Activated naive CD4-positive, alpha-beta T cell treated with anti-CD3 and anti-CD28 coated beads, Interleukin-2, amount 10 ng/mL, durations not matched to agents 7 days and 5 days (primary cell): ENCODE measurements at regions not wholly inside any gene's neighbourhood (a gene's known extent, or its start where the extent isn't known, plus 50 kb on each side); places are given as distances from the start of the nearest gene placed in this dataset.
"Not testable (repeated sequence)": the region's sequence is repeated elsewhere in the genome, so short reads cannot be mapped to it uniquely, and the experiment has no call there.

ENCODE experiments used
- CTCF ChIA-PET: fragments of 350-600 bp; sonication (Branson Sonifier 250); formaldehyde crosslinking; loops from one replicate; lab custom pipeline; 2021; ENCODE audit warnings: antibody characterized with exemption; lab: Charles Lee
- DNase-seq: peaks from one replicate; pipeline ENCODE4 v3.0.0-alpha.2; 2020
- H3K27ac Mint-ChIP-seq: one replicate; pipeline ENCODE4 v1.8.0; 2021; ENCODE audit warnings: mild to moderate bottlenecking, moderate library complexity, mixed read lengths
- H3K27me3 Mint-ChIP-seq: one replicate; pipeline ENCODE4 v1.8.0; 2021; ENCODE audit warnings: mild to moderate bottlenecking, mixed read lengths
- H3K36me3 Mint-ChIP-seq: one replicate; pipeline ENCODE4 v1.8.0; 2021; ENCODE audit warnings: mixed read lengths
- H3K4me1 Mint-ChIP-seq: one replicate; pipeline ENCODE4 v1.8.0; 2021; ENCODE audit warnings: mixed read lengths
- H3K4me3 Mint-ChIP-seq: one replicate; pipeline ENCODE4 v1.8.0; 2021; ENCODE audit warnings: mild to moderate bottlenecking, moderate library complexity, mixed read lengths
- H3K9me3 Mint-ChIP-seq: one replicate; pipeline ENCODE4 v1.8.0; 2021; ENCODE audit warnings: mixed read lengths

GRCh38 chr22:22982616-22983015 is 87.7 kb upstream of the GNAZ start:
- DNase-seq: no peak
- no peak overlapping the region for H3K27ac Mint-ChIP-seq
- H3K4me3 Mint-ChIP-seq: no peak overlapping the region
- peaks cover 10% of the 10 kb centered on the region for H3K9me3 Mint-ChIP-seq
- H3K27me3 Mint-ChIP-seq: peaks cover 6% of the 10 kb centered on the region
- no peaks in the 10 kb centered on the region for H3K4me1 Mint-ChIP-seq
- CTCF ChIA-PET: no interaction called here
- no peaks in the 10 kb centered on the region for H3K36me3 Mint-ChIP-seq

- CTCF ChIA-PET: no interaction called here
- Mint-ChIP-seq H3K36me3 (no peaks in the 10 kb centered on the region), H3K9me3 (peaks cover 10% of the 10 kb centered on the region), H3K27me3 (peaks cover 6% of the 10 kb centered on the region), H3K27ac (no peak overlapping the region), H3K4me1 (no peaks in the 10 kb centered on the region), H3K4me3 (no peak overlapping the region)
- DNase-seq: no peak
Measured at GRCh38 chr22:22983123-22983522, 87.2 kb upstream of the GNAZ start.

- H3K4me3 Mint-ChIP-seq: no peak overlapping the region
- DNase-seq: no peak
- CTCF ChIA-PET: no interaction called here
- peaks cover 10% of the 10 kb centered on the region for H3K9me3 Mint-ChIP-seq
- H3K36me3 Mint-ChIP-seq: no peaks in the 10 kb centered on the region
- H3K4me1 Mint-ChIP-seq: no peaks in the 10 kb centered on the region
- no peak overlapping the region for H3K27ac Mint-ChIP-seq
- H3K27me3 Mint-ChIP-seq: peaks cover 6% of the 10 kb centered on the region
Measured at GRCh38 chr22:22983816-22984215, 86.5 kb upstream of the GNAZ start.

GRCh38 chr22:22984967-22985366 is 85.4 kb upstream of the GNAZ start:
- no peak overlapping the region for H3K27ac Mint-ChIP-seq
- H3K4me3 Mint-ChIP-seq: no peak overlapping the region
- no peak for DNase-seq
- H3K4me1 Mint-ChIP-seq: no peaks in the 10 kb centered on the region
- no peaks in the 10 kb centered on the region for H3K36me3 Mint-ChIP-seq
- H3K9me3 Mint-ChIP-seq: peaks cover 9% of the 10 kb centered on the region
- CTCF ChIA-PET: no interaction called here
- peaks cover 10% of the 10 kb centered on the region for H3K27me3 Mint-ChIP-seq

GRCh38 chr22:22986008-22986407 is 84.3 kb upstream of the GNAZ start:
- Mint-ChIP-seq H3K9me3 (peaks cover 3% of the 10 kb centered on the region), H3K27me3 (peaks cover 17% of the 10 kb centered on the region), H3K27ac (no peak overlapping the region), H3K4me3 (no peak overlapping the region), H3K4me1 (no peaks in the 10 kb centered on the region), H3K36me3 (no peaks in the 10 kb centered on the region)
- CTCF ChIA-PET: no interaction called here
- no peak for DNase-seq

- Mint-ChIP-seq H3K4me3 (no peak overlapping the region), H3K4me1 (no peaks in the 10 kb centered on the region), H3K9me3 (peaks cover 1% of the 10 kb centered on the region), H3K27me3 (peaks cover 20% of the 10 kb centered on the region), H3K36me3 (no peaks in the 10 kb centered on the region), H3K27ac (no peak overlapping the region)
- DNase-seq: no peak
- CTCF ChIA-PET: no interaction called here
Measured at GRCh38 chr22:22986640-22987039, 83.7 kb upstream of the GNAZ start.

- DNase-seq: no peak
- no peaks in the 10 kb centered on the region for H3K4me1 Mint-ChIP-seq
- H3K9me3 Mint-ChIP-seq: no peaks in the 10 kb centered on the region
- H3K27me3 Mint-ChIP-seq: peaks cover 31% of the 10 kb centered on the region
- no peak overlapping the region for H3K4me3 Mint-ChIP-seq
- CTCF ChIA-PET: no interaction called here
- no peaks in the 10 kb centered on the region for H3K36me3 Mint-ChIP-seq
- no peak overlapping the region for H3K27ac Mint-ChIP-seq
Measured at GRCh38 chr22:22988150-22988549, 82.2 kb upstream of the GNAZ start.

- no peaks in the 10 kb centered on the region for H3K9me3 Mint-ChIP-seq
- CTCF ChIA-PET: no interaction called here
- no peaks in the 10 kb centered on the region for H3K36me3 Mint-ChIP-seq
- H3K4me3 Mint-ChIP-seq: no peak overlapping the region
- H3K27ac Mint-ChIP-seq: no peak overlapping the region
- H3K27me3 Mint-ChIP-seq: peaks cover 37% of the 10 kb centered on the region
- no peaks in the 10 kb centered on the region for H3K4me1 Mint-ChIP-seq
- DNase-seq: no peak
Measured at GRCh38 chr22:22988785-22989184, 81.5 kb upstream of the GNAZ start.

- no peaks in the 10 kb centered on the region for H3K4me1 Mint-ChIP-seq
- H3K36me3 Mint-ChIP-seq: no peaks in the 10 kb centered on the region
- CTCF ChIA-PET: no interaction called here
- no peaks in the 10 kb centered on the region for H3K9me3 Mint-ChIP-seq
- peaks cover 40% of the 10 kb centered on the region for H3K27me3 Mint-ChIP-seq
- H3K27ac Mint-ChIP-seq: no peak overlapping the region
- DNase-seq: no peak
- no peak overlapping the region for H3K4me3 Mint-ChIP-seq
Measured at GRCh38 chr22:22989856-22990255, 80.5 kb upstream of the GNAZ start.

GRCh38 chr22:22990711-22991505 is 79.4 kb upstream of the GNAZ start:
- H3K27me3 Mint-ChIP-seq: peaks cover 40% of the 10 kb centered on the region
- H3K4me3 Mint-ChIP-seq, CTCF ChIA-PET, DNase-seq, H3K36me3 Mint-ChIP-seq, H3K4me1 Mint-ChIP-seq, H3K9me3 Mint-ChIP-seq, H3K27ac Mint-ChIP-seq: not testable (repeated sequence)

GRCh38 chr22:22992474-22992873 is 77.8 kb upstream of the GNAZ start:
- Mint-ChIP-seq H3K4me3 (no peak overlapping the region), H3K27me3 (peaks cover 41% of the 10 kb centered on the region), H3K9me3 (peaks cover 10% of the 10 kb centered on the region), H3K36me3 (peaks cover 4% of the 10 kb centered on the region), H3K27ac (no peak overlapping the region), H3K4me1 (no peaks in the 10 kb centered on the region)
- CTCF ChIA-PET: no interaction called here
- no peak for DNase-seq

GRCh38 chr22:22993184-22993583 is 77.1 kb upstream of the GNAZ start:
- CTCF ChIA-PET: no interaction called here
- Mint-ChIP-seq H3K27me3 (peaks cover 41% of the 10 kb centered on the region), H3K27ac (no peak overlapping the region), H3K4me3 (no peak overlapping the region), H3K9me3 (peaks cover 14% of the 10 kb centered on the region), H3K4me1 (no peaks in the 10 kb centered on the region), H3K36me3 (peaks cover 4% of the 10 kb centered on the region)
- no peak for DNase-seq

- CTCF ChIA-PET: interaction anchor here (0.8 kb wide), 1 partner anchor 242 kb away, joined by 3 read pairs; no protein-coding TSS in a partner anchor
- Mint-ChIP-seq H3K4me3 (no peak overlapping the region), H3K27me3 (peaks cover 41% of the 10 kb centered on the region), H3K27ac (no peak overlapping the region), H3K9me3 (peaks cover 15% of the 10 kb centered on the region), H3K4me1 (no peaks in the 10 kb centered on the region), H3K36me3 (peaks cover 4% of the 10 kb centered on the region)
- no peak for DNase-seq
Measured at GRCh38 chr22:22995166-22995565, 75.2 kb upstream of the GNAZ start.

- CTCF ChIA-PET: no interaction called here
- H3K27ac Mint-ChIP-seq: no peak overlapping the region
Measured at GRCh38 chr22:22996511-22997261, 73.6 kb upstream of the GNAZ start.

More at GRCh38 chr22:22996511-22997261, 73.6 kb upstream of the GNAZ start:
- H3K36me3 Mint-ChIP-seq: peaks cover 4% of the 10 kb centered on the region
- H3K27me3 Mint-ChIP-seq: peaks cover 48% of the 10 kb centered on the region
- peaks cover 15% of the 10 kb centered on the region for H3K9me3 Mint-ChIP-seq
- no peak for DNase-seq
- no peaks in the 10 kb centered on the region for H3K4me1 Mint-ChIP-seq
- no peak overlapping the region for H3K4me3 Mint-ChIP-seq
